RWPE1 (cell line): ENCODE measurements at regions not wholly inside any gene's neighbourhood (a gene's known extent, or its start where the extent isn't known, plus 50 kb on each side); places are given as distances from the start of the nearest gene placed in this dataset.
"Not testable (repeated sequence)": the region's sequence is repeated elsewhere in the genome, so short reads cannot be mapped to it uniquely, and the experiment has no call there.

Experiments
- CTCF ChIA-PET: fragments of 350-600 bp; sonication (Branson Sonifier 250); formaldehyde crosslinking; extraction: SDS; loops from one replicate; lab custom pipeline; 2021; lab: Yijun Ruan, JAX
- POLR2A ChIA-PET: fragments of 400-600 bp; formaldehyde crosslinking; extraction: SDS; loops from one replicate; lab custom pipeline; 2020; ENCODE audit warnings: antibody characterized with exemption; ENCODE audit not compliant: low non-redundant PET; lab: Yijun Ruan, JAX
- DNase-seq: peaks from one replicate; pipeline ENCODE4 v3.0.0; 2012; ENCODE audit warnings: low spot score
- H3K27ac ChIP-seq: fragments of 450-650 bp; 2 replicates; pipeline ENCODE4 v1.5.1; 2017
- CTCF ChIP-seq: fragments of 450-650 bp; conservative IDR thresholded peaks from 2 replicates; pipeline ENCODE4 v1.5.1; 2017; ENCODE audit warnings: low read depth, mild to moderate bottlenecking

DNA sequence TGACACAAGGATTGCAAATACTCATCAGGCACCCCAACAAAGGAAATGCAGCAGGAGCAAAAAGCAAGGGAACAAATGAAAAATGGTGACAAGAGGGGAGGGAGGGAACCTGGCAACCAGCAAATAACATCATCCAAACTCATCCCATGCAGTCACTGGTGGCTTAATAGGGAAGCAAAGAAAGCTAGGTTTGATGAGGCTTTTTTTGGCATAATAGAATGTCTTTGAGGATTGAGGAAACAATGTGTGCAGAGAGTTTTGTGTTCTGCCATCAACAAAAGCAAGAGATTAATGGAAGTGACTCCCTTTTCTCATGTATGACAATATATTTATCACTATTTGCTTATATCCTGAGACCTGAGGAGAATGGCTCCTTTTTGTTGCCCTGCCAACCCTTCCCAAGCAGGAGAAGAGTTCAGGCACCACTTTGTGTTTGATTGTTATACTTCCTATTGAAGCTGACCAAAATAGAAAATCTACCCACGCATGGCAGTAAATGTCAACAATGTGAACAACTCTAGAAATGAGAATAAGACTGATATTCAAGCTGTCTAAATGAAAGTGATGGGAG lies 375.7 kb downstream of the CAAP1 start:
- no peak overlapping the region for H3K27ac ChIP-seq
- POLR2A ChIA-PET = no interaction called here
- DNase-seq = no peak
- CTCF ChIA-PET = no interaction called here
- TF ChIP-seq CTCF = no peak

DNA sequence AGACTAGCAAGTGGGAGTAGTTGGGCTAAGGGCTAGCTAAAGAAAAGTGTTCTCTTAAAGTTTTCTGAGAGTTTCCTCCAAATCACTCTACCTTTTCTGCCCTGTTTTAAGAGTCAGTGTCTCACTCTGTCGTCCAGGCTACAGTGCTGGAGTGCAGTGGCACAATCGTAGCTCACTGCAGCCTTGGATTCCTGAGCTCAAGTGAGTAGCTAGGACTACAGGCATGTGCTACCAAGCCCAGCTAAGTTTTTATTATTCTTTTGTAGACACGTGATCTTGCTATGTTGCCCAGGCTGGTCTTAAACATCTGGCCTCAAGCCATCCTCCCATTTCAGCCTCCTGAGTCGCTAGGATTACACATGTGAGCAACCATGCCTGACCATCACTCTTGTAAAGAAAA lies 378.9 kb downstream of the CAAP1 start:
- no peak for TF ChIP-seq CTCF
- POLR2A ChIA-PET = no interaction called here
- DNase-seq = no peak

DNA sequence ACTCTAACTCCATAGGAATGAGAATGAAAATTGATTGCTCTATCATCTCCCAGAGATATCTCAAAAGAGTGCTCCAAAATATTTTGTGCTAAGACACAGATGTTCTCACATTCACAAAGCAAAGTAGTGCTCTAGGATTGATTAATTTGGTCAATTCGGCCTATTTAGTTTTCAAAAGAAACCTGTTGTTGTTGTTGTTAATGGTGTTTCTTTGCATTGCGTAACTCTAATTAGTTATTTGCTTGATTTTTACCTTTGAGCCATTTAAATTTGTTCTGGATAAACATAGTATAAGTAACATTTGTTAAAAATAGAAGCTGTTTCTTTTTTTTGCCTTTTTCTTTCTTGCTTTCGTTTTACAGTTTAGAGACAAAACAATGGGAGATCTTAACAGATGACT lies 382.5 kb downstream of the CAAP1 start:
- CTCF ChIA-PET = no interaction called here
- no peak for TF ChIP-seq CTCF
- H3K27ac ChIP-seq = no peak overlapping the region
- POLR2A ChIA-PET = no interaction called here
- DNase-seq = no peak

More for the DNA sequence above, 378.9 kb downstream of the CAAP1 start:
- no peak overlapping the region for H3K27ac ChIP-seq
- CTCF ChIA-PET = interaction anchor here (0.5 to 0.6 kb wide), 2 partner anchors 324 to 1157 kb away, joined by 3 to 4 read pairs; no protein-coding TSS in a partner anchor

DNA sequence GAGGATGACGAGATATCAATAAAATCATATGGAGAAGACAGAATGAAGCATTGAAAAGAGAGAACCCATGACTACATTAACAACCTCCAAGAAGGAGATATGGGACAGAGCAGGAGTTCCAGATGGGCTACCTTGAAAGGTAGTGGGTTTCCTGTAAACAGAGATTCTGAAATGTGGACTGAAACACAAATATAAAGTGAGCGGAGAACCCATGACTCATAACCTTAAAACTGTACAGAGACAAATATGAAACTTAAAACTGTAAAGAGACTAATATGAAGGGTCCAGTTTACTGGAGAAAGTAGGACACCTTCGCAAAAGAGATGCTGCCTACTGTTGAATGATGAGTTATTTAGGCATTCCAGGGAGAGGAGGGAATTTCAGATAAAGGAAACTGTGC lies 383.7 kb downstream of the CAAP1 start:
- no peak for TF ChIP-seq CTCF
- ChIA-PET POLR2A (no interaction called here), CTCF (no interaction called here)
- no peak for DNase-seq
- no peak overlapping the region for H3K27ac ChIP-seq

DNA sequence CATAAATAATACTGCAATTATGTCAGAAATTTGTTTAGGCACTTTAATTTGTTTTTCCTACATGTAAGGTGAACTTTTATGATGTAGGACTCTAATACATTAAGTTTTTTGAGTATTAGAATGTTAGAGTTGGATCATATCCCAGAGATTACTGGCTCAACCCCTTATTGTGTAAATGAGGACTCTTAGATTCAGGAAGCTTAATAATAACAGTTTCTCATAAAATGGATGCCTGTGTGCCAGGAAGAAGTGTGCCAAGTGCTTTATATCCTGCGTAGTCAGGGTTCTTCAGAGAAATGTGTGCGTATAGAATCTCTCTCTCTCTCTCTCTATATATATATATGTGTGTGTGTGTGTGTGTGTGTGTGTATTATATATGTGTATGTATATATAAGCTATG lies 388.5 kb downstream of the CAAP1 start:
- ChIA-PET CTCF (no interaction called here), POLR2A (no interaction called here)
- no peak for TF ChIP-seq CTCF
- no peak overlapping the region for H3K27ac ChIP-seq
- DNase-seq = no peak

DNA sequence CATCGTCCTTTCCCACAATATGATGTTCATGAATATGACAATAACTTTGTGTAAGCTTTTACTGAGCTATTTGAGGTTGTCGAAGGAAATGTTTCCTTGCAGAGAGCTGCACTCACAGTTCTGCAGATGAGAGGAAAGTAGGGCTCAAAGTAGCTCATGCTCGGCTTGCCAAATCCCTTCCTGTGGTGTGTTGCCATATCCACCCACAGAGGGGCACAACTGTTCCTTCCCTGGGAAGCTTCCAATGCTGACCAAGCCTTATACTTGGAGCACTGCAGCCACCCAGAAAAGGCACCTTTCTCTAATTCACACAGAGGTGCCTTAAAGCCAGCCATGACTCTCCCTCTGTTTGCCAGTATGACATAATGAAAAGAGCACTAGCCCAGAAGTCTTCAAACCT lies 390.3 kb downstream of the CAAP1 start:
- H3K27ac ChIP-seq = no peak overlapping the region
- TF ChIP-seq CTCF = no peak
- DNase-seq = no peak
- POLR2A ChIA-PET = no interaction called here
- CTCF ChIA-PET = no interaction called here

DNA sequence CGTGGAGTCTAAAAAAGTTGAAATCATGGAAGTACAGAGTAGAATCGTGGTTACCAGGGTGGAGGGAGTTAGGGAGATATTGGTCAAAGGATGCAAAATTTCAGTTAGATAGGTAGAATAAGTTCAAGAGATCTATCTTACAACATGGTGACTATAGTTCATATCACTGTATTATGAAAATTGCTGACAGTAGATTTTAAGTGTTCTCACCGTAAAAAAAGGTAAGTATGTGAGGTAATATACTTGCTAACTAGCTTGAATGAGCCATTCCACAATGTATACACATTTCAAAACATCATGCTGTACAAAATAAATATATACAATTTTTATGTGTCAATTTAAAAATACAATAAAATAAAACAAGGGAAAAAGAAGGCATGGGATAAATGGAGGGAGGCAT lies 392.1 kb downstream of the CAAP1 start:
- no peak for DNase-seq
- no peak overlapping the region for H3K27ac ChIP-seq
- TF ChIP-seq CTCF = no peak
- ChIA-PET POLR2A (no interaction called here), CTCF (no interaction called here)

DNA sequence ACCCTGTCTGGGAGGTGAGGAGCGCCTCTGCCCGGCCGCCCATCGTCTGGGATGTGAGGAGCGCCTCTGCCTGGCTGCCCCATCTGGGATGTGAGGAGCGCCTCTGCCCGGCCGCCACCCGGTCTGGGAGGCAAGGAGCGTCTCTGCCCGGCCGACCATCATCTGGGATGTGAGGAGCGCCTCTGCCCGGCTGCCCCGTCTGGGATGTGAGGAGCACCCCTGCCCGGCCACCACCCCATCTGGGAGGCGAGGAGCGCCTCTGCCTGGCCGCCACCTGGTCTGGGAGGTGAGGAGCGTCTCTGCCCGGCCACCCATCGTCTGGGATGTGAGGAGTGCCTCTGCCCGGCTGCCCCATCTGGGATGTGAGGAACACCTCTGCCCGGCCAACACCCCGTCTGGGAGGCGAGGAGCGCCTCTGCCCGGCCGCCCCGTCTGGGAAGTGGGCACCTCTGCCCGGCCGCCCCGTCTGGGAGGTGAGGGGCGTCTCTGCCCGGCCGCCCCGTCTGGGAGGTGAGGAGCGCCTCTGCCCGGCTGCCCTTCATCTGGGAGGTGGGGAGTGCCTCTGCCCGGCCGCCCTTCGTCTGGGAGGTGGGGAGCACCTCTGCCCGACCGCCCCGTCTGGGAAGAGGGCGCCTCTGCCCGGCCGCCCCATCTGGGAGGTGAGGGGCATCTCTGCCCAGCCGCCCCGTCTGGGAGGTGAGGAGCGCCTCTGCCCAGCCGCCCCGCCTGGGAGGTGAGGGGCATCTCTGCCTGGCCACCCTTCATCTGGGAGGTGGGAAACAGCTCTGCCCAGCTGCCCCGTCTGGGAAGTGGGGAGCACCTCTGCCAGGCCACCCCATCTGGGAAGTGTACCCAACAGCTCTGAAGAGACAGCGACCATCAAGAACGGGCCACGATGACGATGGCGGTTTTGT lies 399.7 kb downstream of the CAAP1 start:
- H3K27ac ChIP-seq, CTCF ChIA-PET, POLR2A ChIA-PET, DNase-seq: not testable (repeated sequence)

DNA sequence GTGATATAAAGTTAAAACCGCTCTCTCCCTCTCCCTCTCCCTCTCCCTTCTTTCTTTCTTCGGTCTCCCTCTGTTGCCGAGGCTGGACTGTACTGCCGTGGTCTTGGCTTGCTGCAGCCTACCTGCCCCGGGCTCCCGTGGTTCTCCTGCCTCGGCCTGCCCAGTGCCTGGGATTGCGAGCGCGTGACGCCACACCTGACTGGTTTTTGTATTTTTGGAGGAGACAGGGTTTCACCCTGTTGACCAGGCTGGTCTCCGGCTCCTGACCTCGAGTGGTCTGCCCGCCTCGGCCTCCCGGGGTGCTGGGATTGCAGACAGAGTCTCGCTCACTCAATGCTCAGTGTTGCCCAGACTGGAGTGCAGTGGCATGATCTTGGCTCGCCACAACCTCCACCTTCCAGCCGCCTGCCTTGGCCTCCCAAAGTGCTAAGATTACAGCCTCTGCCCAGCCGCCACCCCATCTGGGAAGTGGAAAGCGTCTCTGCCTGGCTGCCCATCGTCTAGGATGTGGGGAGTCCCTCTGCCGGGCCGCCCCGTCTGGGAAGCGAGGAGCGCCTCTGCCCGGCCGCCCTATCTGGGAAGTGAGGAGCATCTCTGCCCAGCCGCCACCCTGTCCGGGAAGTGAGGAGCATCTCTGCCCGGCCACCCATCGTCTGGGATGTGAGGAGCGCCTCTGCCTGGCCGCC lies 400.5 kb downstream of the CAAP1 start:
- CTCF ChIA-PET, POLR2A ChIA-PET, DNase-seq, H3K27ac ChIP-seq: not testable (repeated sequence)
